MM.1S (cell line): ENCODE measurements at regions not wholly inside any gene's neighbourhood (a gene's known extent, or its start where the extent isn't known, plus 50 kb on each side); places are given as distances from the start of the nearest gene placed in this dataset.
"Not testable (repeated sequence)": the region's sequence is repeated elsewhere in the genome, so short reads cannot be mapped to it uniquely, and the experiment has no call there.

Experiments used
- CTCF ChIP-seq: fragments of 300-600 bp; sonication (generic); IDR thresholded peaks from 2 replicates; pipeline ENCODE4 v1.5.1; 2016; ENCODE audit warnings: antibody characterized with exemption, low read length, mixed read lengths
- EZH2 ChIP-seq: fragments of 300-600 bp; sonication (generic); optimal IDR thresholded peaks from 2 replicates; pipeline ENCODE3; 2017; ENCODE audit warnings: low read depth, mild to moderate bottlenecking, antibody characterized with exemption, low read length, mixed read lengths
- EZH2phosphoT487 ChIP-seq: fragments of 300-600 bp; sonication (generic); IDR thresholded peaks from 2 replicates; pipeline ENCODE4 v1.6.1; 2018; ENCODE audit warnings: antibody characterized with exemption, low read length

GRCh38 chr21:15454931-15455330 is 274.9 kb upstream of the USP25 start:
- TF ChIP-seq CTCF, EZH2, EZH2phosphoT487: not testable (repeated sequence)
